ENCODE measurements at regions not wholly inside any gene's neighbourhood (a gene's known extent, or its start where the extent isn't known, plus 50 kb on each side); places are given as distances from the start of the nearest gene placed in this dataset.

GRCh38 chr3:109572301-109572700, 235.0 kb upstream of the DPPA4 start:
- TF ChIP-seq POLR2A (IDR thresholded peaks at IDR 0.05; ENCODE audit: low read length) (no peak), GATA1 (IDR thresholded peaks at IDR 0.05; ENCODE audit: low read depth, low read length) (no peak)

All from erythroblast (primary cell).